Astrocyte of the spinal cord (primary cell): ENCODE measurements at regions not wholly inside any gene's neighbourhood (a gene's known extent, or its start where the extent isn't known, plus 50 kb on each side); places are given as distances from the start of the nearest gene placed in this dataset.

Experiments
- DNase-seq: peaks from one replicate; pipeline ENCODE4 v3.0.0; 2011; ENCODE audit warnings: low read depth, low spot score
- H3K4me3 ChIP-seq: 2 replicates; pipeline ENCODE4 v1.5.1; 2011; ENCODE audit warnings: low read depth, mild to moderate bottlenecking, low read length, moderate library complexity
- CTCF ChIP-seq: IDR thresholded peaks from 2 replicates; pipeline ENCODE4 v1.5.1; 2012; ENCODE audit warnings: low read depth, mild to moderate bottlenecking, low read length, inconsistent platforms
- in situ Hi-C: cut with HindIII; loops from 2 replicates; pipeline ENCODE4 v1.10.0; 2017; ENCODE audit warnings: low sequenced_read_pairs

GRCh38 chr10:128914681-128915080 is 552.4 kb upstream of the MGMT start:
- in situ Hi-C loops = no loop called here
- DNase-seq = no peak
- H3K4me3 ChIP-seq = no peak overlapping the region
- no peak for TF ChIP-seq CTCF

GRCh38 chr10:128915630-128916029 is 551.4 kb upstream of the MGMT start:
- no peak for TF ChIP-seq CTCF
- in situ Hi-C loops = no loop called here

GRCh38 chr10:128916383-128916782 is 550.7 kb upstream of the MGMT start:
- no peak overlapping the region for H3K4me3 ChIP-seq
- in situ Hi-C loops = no loop called here
- DNase-seq = no peak
- TF ChIP-seq CTCF = no peak

More at GRCh38 chr10:128915630-128916029, 551.4 kb upstream of the MGMT start:
- H3K4me3 ChIP-seq = no peak overlapping the region
- DNase-seq = no peak

GRCh38 chr10:128921389-128922022 is 545.5 kb upstream of the MGMT start:
- H3K4me3 ChIP-seq = no peak overlapping the region
- TF ChIP-seq CTCF = no peak
- in situ Hi-C loops = no loop called here
- DNase-seq = no peak

- TF ChIP-seq CTCF = no peak
- no peak for DNase-seq
- H3K4me3 ChIP-seq = no peak overlapping the region
- in situ Hi-C loops = no loop called here
Measured at GRCh38 chr10:128922172-128922571, 544.9 kb upstream of the MGMT start.

GRCh38 chr10:128922619-128923196 is 544.3 kb upstream of the MGMT start:
- no peak for DNase-seq
- no peak for TF ChIP-seq CTCF
- H3K4me3 ChIP-seq = no peak overlapping the region
- in situ Hi-C loops = no loop called here
